ENCODE measurements at regions not wholly inside any gene's neighbourhood (a gene's known extent, or its start where the extent isn't known, plus 50 kb on each side); places are given as distances from the start of the nearest gene placed in this dataset.

- no peak for TF ChIP-seq POLR2A (IDR thresholded peaks at IDR 0.05)
- no peak for TF ChIP-seq CTCF (IDR thresholded peaks at IDR 0.05)
- no peak for TF ChIP-seq EP300 (IDR thresholded peaks at IDR 0.05)
These were observed 178.7 kb downstream of the BMP7 start for GRCh38 chr20:57087705-57088104.

All from suprapubic skin (tissue), 3 donors.